SK-MEL-5 (cell line): ENCODE measurements at regions not wholly inside any gene's neighbourhood (a gene's known extent, or its start where the extent isn't known, plus 50 kb on each side); places are given as distances from the start of the nearest gene placed in this dataset.
"Not testable (repeated sequence)": the region's sequence is repeated elsewhere in the genome, so short reads cannot be mapped to it uniquely, and the experiment has no call there.

Experiments used
- DNase-seq: peaks from one replicate; pipeline ENCODE4 v3.0.0-alpha.2; 2016; ENCODE audit warnings: low read depth, low spot score
- in situ Hi-C: cut with HindIII; loops from 2 replicates; pipeline ENCODE4 v1.10.0; 2016; ENCODE audit warnings: low sequenced_read_pairs, high pct_unique_total_duplicates, low pct_unique_long_range_greater_than_20kb

- no peak for DNase-seq
- in situ Hi-C loops: no loop called here
Measured at GRCh38 chr17:14596224-14596623, 295.3 kb downstream of the HS3ST3B1 start.

- in situ Hi-C loops: no loop called here
- DNase-seq: no peak
Measured at GRCh38 chr17:14595656-14596055, 294.8 kb downstream of the HS3ST3B1 start.

GRCh38 chr17:14594690-14595089, 293.8 kb downstream of the HS3ST3B1 start:
- in situ Hi-C loops: no loop called here
- no peak for DNase-seq

GRCh38 chr17:14593956-14594355, 293.1 kb downstream of the HS3ST3B1 start:
- in situ Hi-C loops: no loop called here
- DNase-seq: no peak

GRCh38 chr17:14590459-14591250, 289.8 kb downstream of the HS3ST3B1 start:
- in situ Hi-C loops: no loop called here
- no peak for DNase-seq

DNA sequence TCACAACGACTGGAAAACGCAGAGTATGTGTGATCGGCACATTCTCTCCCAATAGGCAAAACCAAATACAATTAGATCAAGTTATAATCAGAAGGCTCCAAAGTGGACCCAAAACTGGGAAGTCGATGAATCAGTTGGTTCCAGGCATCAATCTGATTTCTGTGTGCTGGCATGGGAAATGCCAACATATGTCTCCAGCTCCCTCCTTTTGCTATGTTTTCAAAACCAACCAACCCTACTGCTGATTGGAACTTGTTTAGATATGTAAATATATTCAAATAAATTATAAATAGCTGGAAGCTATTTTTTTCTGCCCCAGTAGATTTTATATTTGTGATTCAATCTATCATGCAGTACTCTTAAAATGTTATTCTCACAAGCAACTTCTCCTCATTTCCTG, 284.2 kb downstream of the HS3ST3B1 start:
- no peak for DNase-seq
- in situ Hi-C loops: no loop called here

DNA sequence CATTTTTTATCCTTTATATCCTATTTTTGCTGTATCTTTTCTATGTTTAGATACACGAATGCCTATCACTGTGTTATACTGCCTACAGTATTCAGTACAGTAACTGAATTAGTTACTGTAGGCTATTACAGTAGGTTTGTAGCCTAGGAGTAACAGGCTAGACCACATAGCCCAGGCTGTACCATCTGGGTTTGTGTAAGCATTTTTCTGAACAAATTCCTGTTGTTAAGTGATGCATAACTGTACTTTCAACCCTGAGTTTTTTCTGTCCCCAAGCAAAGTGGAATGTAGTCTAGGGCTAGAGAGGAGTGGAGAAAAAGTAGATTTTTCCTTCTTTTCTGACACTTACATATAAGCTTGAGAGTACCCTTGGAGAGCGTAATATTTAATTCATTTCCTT, 282.1 kb downstream of the HS3ST3B1 start:
- DNase-seq: no peak
- in situ Hi-C loops: no loop called here

- DNase-seq: no peak
- in situ Hi-C loops: no loop called here
Measured at GRCh38 chr17:14581186-14581830, 280.4 kb downstream of the HS3ST3B1 start.

- no peak for DNase-seq
- in situ Hi-C loops: no loop called here
Measured at GRCh38 chr17:14580499-14580898, 279.6 kb downstream of the HS3ST3B1 start.

DNA sequence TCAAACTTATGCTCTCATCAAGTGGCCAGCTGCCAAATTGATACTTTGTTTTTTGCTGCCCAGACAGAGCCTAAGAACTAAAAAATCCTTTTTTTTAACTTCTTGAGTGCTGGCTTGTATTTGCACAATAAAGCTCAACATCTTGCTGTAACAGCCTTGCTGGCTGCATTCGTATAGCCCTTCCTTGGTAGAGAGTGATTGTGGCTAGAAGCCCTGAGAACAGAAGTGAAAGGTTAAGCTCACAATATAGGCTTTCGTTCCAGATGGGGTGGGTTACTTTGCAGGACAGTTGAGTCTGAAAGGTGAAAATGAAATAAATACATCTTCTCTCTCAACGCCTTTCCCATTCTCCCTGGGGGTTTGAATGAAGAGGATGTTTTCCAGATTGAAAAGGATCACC, 278.8 kb downstream of the HS3ST3B1 start:
- no peak for DNase-seq
- in situ Hi-C loops: no loop called here

DNA sequence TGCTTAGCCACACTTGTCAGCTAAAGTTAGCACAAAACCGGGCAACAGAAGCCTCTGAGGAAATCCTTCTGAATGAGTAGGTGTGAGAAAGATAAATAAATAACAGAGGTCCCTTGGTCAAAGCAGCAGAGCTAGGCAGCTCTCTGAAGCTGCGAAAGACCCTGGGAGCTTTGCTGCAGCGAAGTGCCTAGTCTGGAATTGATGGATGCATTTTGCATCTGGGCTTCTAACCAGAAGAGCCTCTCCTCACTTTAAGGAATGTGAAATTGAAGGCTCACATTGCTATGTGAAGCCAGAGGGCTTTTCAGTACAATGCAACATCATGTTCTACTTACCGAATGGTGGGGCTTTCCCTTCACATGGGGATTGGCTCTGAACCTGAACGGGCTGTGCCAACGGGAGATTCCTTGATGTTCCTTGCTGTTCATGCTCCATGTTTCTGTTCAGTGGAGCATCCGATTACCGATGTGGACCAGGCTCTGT, 274.6 kb downstream of the HS3ST3B1 start:
- in situ Hi-C loops: no loop called here
- no peak for DNase-seq

GRCh38 chr17:14560325-14560724, 259.4 kb downstream of the HS3ST3B1 start:
- in situ Hi-C loops, DNase-seq: not testable (repeated sequence)

DNA sequence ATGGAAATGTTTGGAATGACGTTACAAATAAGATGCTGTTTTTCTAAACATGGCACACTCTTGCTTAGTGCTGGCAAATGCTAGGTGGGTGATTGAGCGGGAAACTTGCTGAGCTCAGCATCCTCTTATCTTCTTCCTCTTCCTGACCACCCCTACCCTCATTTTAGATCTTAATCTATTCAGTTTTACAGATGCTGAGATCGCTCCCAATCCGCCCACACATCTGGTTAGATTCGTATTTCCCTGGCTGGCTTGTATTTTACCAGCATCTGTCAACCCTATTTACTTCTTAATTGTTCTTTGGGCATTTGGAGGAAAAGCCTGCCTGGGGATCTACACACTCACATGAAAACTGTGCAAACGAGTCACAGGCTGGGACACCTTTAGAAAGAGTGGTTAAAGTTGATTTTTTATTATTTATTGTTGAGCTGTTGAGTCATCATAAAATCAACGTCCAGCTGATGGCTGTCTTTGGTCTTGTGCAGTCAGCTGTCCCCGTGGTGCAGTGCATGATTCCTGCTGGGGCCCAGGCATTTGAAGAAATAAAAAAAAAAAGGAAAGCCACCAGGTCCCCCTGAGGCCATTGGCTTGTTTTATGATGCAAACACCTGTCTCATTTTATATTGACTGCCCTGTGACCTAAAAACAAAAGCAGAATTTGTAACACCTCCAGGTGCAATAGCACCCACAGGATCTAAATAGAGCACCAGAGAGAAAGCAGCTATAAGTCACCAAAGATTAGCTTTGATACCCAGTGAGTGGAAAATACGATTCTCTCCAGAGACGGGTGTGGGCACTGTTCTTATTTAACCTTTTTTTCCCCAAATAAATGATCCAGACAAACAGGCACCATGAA, 258.6 kb downstream of the HS3ST3B1 start:
- no peak for DNase-seq
- in situ Hi-C loops: no loop called here

- in situ Hi-C loops: no loop called here
- no peak for DNase-seq
Measured at GRCh38 chr17:14557480-14557879, 256.6 kb downstream of the HS3ST3B1 start.

DNA sequence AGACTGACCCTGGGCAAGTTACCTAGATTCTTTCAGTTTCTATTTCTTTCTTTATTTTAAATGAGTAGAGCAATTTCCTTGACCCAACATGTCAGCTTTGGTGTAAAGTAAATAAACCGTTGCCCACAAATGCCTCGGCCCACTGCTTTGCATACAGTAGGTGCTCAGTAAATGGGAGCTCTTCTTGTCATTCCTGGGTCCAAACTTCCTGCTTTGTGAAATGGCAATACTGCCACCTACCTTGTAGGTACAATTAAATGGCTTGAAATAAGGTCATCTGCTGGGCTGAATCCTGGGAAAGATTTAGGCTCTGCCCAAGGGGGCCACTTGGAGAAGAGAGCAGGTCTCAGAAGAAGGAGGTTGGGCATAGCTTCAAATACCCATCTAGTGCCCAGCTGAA, 253.0 kb downstream of the HS3ST3B1 start:
- in situ Hi-C loops: no loop called here
- no peak for DNase-seq

- no peak for DNase-seq
- in situ Hi-C loops: no loop called here
Measured at GRCh38 chr17:14552306-14552705, 251.4 kb downstream of the HS3ST3B1 start.

GRCh38 chr17:14547556-14547955, 246.7 kb downstream of the HS3ST3B1 start:
- in situ Hi-C loops: no loop called here
- no peak for DNase-seq

GRCh38 chr17:14547016-14547415, 246.1 kb downstream of the HS3ST3B1 start:
- DNase-seq: no peak
- in situ Hi-C loops: no loop called here
